Neuron (in vitro differentiated cells): ENCODE measurements at regions not wholly inside any gene's neighbourhood (a gene's known extent, or its start where the extent isn't known, plus 50 kb on each side); places are given as distances from the start of the nearest gene placed in this dataset.
"Not testable (repeated sequence)": the region's sequence is repeated elsewhere in the genome, so short reads cannot be mapped to it uniquely, and the experiment has no call there.

Source experiments
- H2AFZ ChIP-seq: one replicate; pipeline ENCODE4 v1.6.1; 2013; ENCODE audit warnings: low read depth, mild to moderate bottlenecking, inconsistent platforms, low read length, moderate library complexity
- H3K27me3 ChIP-seq: one replicate; pipeline ENCODE4 v1.6.1; 2013; ENCODE audit warnings: low read length; ENCODE audit not compliant: insufficient read depth
- H3K36me3 ChIP-seq: one replicate; pipeline ENCODE4 v1.6.1; 2013; ENCODE audit warnings: low read length; ENCODE audit not compliant: insufficient read depth
- H3K4me1 ChIP-seq: one replicate; pipeline ENCODE4 v1.6.1; 2013; ENCODE audit warnings: low read length; ENCODE audit not compliant: insufficient read depth
- H3K4me3 ChIP-seq: 2 replicates; pipeline ENCODE4 v1.5.1; 2013; ENCODE audit warnings: mild to moderate bottlenecking, low read length, moderate library complexity
- H3K9me3 ChIP-seq: one replicate; pipeline ENCODE4 v1.6.1; 2013; ENCODE audit warnings: low read length

- Histone ChIP-seq H3K9me3 (no peaks in the 10 kb centered on the region), H2AFZ (no peak overlapping the region), H3K27me3 (no peaks in the 10 kb centered on the region), H3K4me1 (peaks cover 5% of the 10 kb centered on the region), H3K4me3 (no peak overlapping the region), H3K36me3 (no peaks in the 10 kb centered on the region)
Measured at GRCh38 chr1:38662126-38662525, 197.4 kb downstream of the RRAGC start.

GRCh38 chr1:38658883-38659282, 200.7 kb downstream of the RRAGC start:
- Histone ChIP-seq H3K4me3 (no peak overlapping the region), H3K9me3 (no peaks in the 10 kb centered on the region), H2AFZ (no peak overlapping the region), H3K4me1 (peaks cover 11% of the 10 kb centered on the region), H3K27me3 (no peaks in the 10 kb centered on the region), H3K36me3 (no peaks in the 10 kb centered on the region)

- Histone ChIP-seq H3K4me1 (peaks cover 11% of the 10 kb centered on the region), H3K36me3 (no peaks in the 10 kb centered on the region), H2AFZ (no peak overlapping the region), H3K4me3 (no peak overlapping the region), H3K27me3 (no peaks in the 10 kb centered on the region), H3K9me3 (no peaks in the 10 kb centered on the region)
Measured at GRCh38 chr1:38657873-38658272, 201.7 kb downstream of the RRAGC start.

GRCh38 chr1:38657207-38657840, 202.2 kb downstream of the RRAGC start:
- peaks cover 11% of the 10 kb centered on the region for H3K4me1 ChIP-seq
- H3K27me3 ChIP-seq: no peaks in the 10 kb centered on the region
- H3K36me3 ChIP-seq: no peaks in the 10 kb centered on the region
- H2AFZ ChIP-seq: no peak overlapping the region
- no peak overlapping the region for H3K4me3 ChIP-seq
- no peaks in the 10 kb centered on the region for H3K9me3 ChIP-seq

- no peaks in the 10 kb centered on the region for H3K36me3 ChIP-seq
- no peak overlapping the region for H3K4me3 ChIP-seq
- no peak overlapping the region for H2AFZ ChIP-seq
- H3K27me3 ChIP-seq: no peaks in the 10 kb centered on the region
- H3K9me3 ChIP-seq: no peaks in the 10 kb centered on the region
- H3K4me1 ChIP-seq: peaks cover 11% of the 10 kb centered on the region
Measured at GRCh38 chr1:38656726-38657125, 202.8 kb downstream of the RRAGC start.

GRCh38 chr1:38652217-38652616, 207.4 kb downstream of the RRAGC start:
- no peak overlapping the region for H2AFZ ChIP-seq
- peaks cover 6% of the 10 kb centered on the region for H3K4me1 ChIP-seq
- no peak overlapping the region for H3K4me3 ChIP-seq
- H3K9me3 ChIP-seq: no peaks in the 10 kb centered on the region
- H3K36me3 ChIP-seq: no peaks in the 10 kb centered on the region
- H3K27me3 ChIP-seq: no peaks in the 10 kb centered on the region

- H3K9me3 ChIP-seq: no peaks in the 10 kb centered on the region
- no peaks in the 10 kb centered on the region for H3K27me3 ChIP-seq
- H2AFZ ChIP-seq: no peak overlapping the region
- H3K4me3 ChIP-seq: no peak overlapping the region
- no peaks in the 10 kb centered on the region for H3K36me3 ChIP-seq
- peaks cover under 1% of the 10 kb centered on the region for H3K4me1 ChIP-seq
Measured at GRCh38 chr1:38651669-38652068, 207.9 kb downstream of the RRAGC start.

- no peaks in the 10 kb centered on the region for H3K36me3 ChIP-seq
- H2AFZ ChIP-seq: no peak overlapping the region
- H3K27me3 ChIP-seq: no peaks in the 10 kb centered on the region
- no peaks in the 10 kb centered on the region for H3K9me3 ChIP-seq
- H3K4me1 ChIP-seq: no peaks in the 10 kb centered on the region
- no peak overlapping the region for H3K4me3 ChIP-seq
Measured at GRCh38 chr1:38648417-38648816, 211.2 kb downstream of the RRAGC start.

GRCh38 chr1:38647341-38647740, 212.2 kb downstream of the RRAGC start:
- H3K4me3 ChIP-seq, H2AFZ ChIP-seq, H3K27me3 ChIP-seq, H3K4me1 ChIP-seq, H3K9me3 ChIP-seq, H3K36me3 ChIP-seq: not testable (repeated sequence)

- Histone ChIP-seq H3K9me3 (no peaks in the 10 kb centered on the region), H3K36me3 (no peaks in the 10 kb centered on the region), H3K27me3 (no peaks in the 10 kb centered on the region), H3K4me1 (no peaks in the 10 kb centered on the region), H2AFZ (no peak overlapping the region), H3K4me3 (no peak overlapping the region)
Measured at GRCh38 chr1:38644092-38644491, 215.5 kb downstream of the RRAGC start.

- no peaks in the 10 kb centered on the region for H3K4me1 ChIP-seq
- H3K9me3 ChIP-seq: no peaks in the 10 kb centered on the region
- no peak overlapping the region for H3K4me3 ChIP-seq
Measured at GRCh38 chr1:38641661-38642060, 217.9 kb downstream of the RRAGC start.

GRCh38 chr1:38640371-38640770, 219.2 kb downstream of the RRAGC start:
- Histone ChIP-seq H3K36me3 (no peaks in the 10 kb centered on the region), H3K4me3 (no peak overlapping the region), H3K4me1 (no peaks in the 10 kb centered on the region), H2AFZ (no peak overlapping the region), H3K9me3 (no peaks in the 10 kb centered on the region), H3K27me3 (no peaks in the 10 kb centered on the region)

More at GRCh38 chr1:38641661-38642060, 217.9 kb downstream of the RRAGC start:
- no peak overlapping the region for H2AFZ ChIP-seq
- H3K27me3 ChIP-seq: no peaks in the 10 kb centered on the region
- H3K36me3 ChIP-seq: no peaks in the 10 kb centered on the region

GRCh38 chr1:38628241-38628640, 231.3 kb downstream of the RRAGC start:
- no peaks in the 10 kb centered on the region for H3K4me1 ChIP-seq
- no peaks in the 10 kb centered on the region for H3K36me3 ChIP-seq
- peaks cover 2% of the 10 kb centered on the region for H3K27me3 ChIP-seq
- no peak overlapping the region for H2AFZ ChIP-seq
- no peak overlapping the region for H3K4me3 ChIP-seq
- H3K9me3 ChIP-seq: no peaks in the 10 kb centered on the region

- no peak overlapping the region for H3K4me3 ChIP-seq
- no peaks in the 10 kb centered on the region for H3K9me3 ChIP-seq
- peaks cover 2% of the 10 kb centered on the region for H3K27me3 ChIP-seq
- H3K4me1 ChIP-seq: no peaks in the 10 kb centered on the region
- H3K36me3 ChIP-seq: no peaks in the 10 kb centered on the region
- H2AFZ ChIP-seq: no peak overlapping the region
Measured at GRCh38 chr1:38625939-38626338, 233.6 kb downstream of the RRAGC start.
